Peyer's patch (tissue), 4 donors: ENCODE measurements at regions not wholly inside any gene's neighbourhood (a gene's known extent, or its start where the extent isn't known, plus 50 kb on each side); places are given as distances from the start of the nearest gene placed in this dataset.

Source experiments
- CTCF ChIP-seq, 6 experiments: fragments of 450-650 bp in 4 of 6; fragments of 200-600 bp in 2 of 6; sonication (generic) in 1 of 6; IDR thresholded peaks; one replicate each; pipeline ENCODE4 v1.5.1; 2017 to 2019; ENCODE audit warnings: antibody characterized with exemption in 6 of 6, mild to moderate bottlenecking in 3 of 6, moderate library complexity in 1 of 6
- POLR2A ChIP-seq, 2 donors: fragments of 450-650 bp; IDR thresholded peaks; one replicate each; pipeline ENCODE4 v1.5.1; 2017; ENCODE audit warnings: antibody characterized with exemption in 2 of 2, mild to moderate bottlenecking in 2 of 2, moderate library complexity in 2 of 2

DNA sequence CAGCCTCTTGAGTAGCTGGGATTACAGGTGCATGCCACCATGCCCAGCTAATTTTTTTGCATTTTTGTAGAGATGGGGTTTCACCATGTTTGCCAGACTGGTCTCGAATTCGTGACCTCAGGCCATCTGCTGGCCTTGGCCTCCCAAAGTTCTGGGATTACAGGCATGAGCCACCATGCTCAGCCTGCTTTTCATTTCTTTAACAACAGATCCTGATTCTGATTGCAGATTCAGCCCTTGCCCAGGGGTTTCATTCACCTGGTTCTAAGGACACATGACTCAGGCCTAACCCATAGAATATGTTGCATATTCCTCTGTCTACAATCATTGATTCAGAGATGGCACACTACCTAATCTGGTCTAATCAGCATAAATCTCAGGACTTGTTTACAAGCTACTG, 56.1 kb upstream of the CCDC112 start:
- TF ChIP-seq CTCF (IDR thresholded peaks at IDR 0.05) (no peak), POLR2A (IDR thresholded peaks at IDR 0.05) (no peak)
